GM21367 (cell line): ENCODE measurements at regions not wholly inside any gene's neighbourhood (a gene's known extent, or its start where the extent isn't known, plus 50 kb on each side); places are given as distances from the start of the nearest gene placed in this dataset.

Experiments used
- ATAC-seq: cut with Tn5 transposase; IDR thresholded peaks from one replicate; pipeline ENCODE4 v1.9.1; 2021; ENCODE audit not compliant: unreplicated experiment

- ATAC-seq, result no peak
These were observed 195.8 kb upstream of the KLF12 start for GRCh38 chr13:74329962-74330361.

- no peak for ATAC-seq
These were observed 190.9 kb upstream of the KLF12 start for GRCh38 chr13:74325106-74325505.

GRCh38 chr13:74324338-74324737 lies 190.1 kb upstream of the KLF12 start:
- no peak for ATAC-seq

GRCh38 chr13:74322562-74322961 lies 188.4 kb upstream of the KLF12 start:
- ATAC-seq, result no peak

- ATAC-seq, result no peak
These were observed 186.1 kb upstream of the KLF12 start for GRCh38 chr13:74320282-74320681.

GRCh38 chr13:74316547-74316946 lies 182.3 kb upstream of the KLF12 start:
- ATAC-seq, result no peak

- no peak for ATAC-seq
These were observed 172.3 kb upstream of the KLF12 start for GRCh38 chr13:74306496-74306895.

GRCh38 chr13:74305876-74306275 lies 171.7 kb upstream of the KLF12 start:
- ATAC-seq, result no peak

GRCh38 chr13:74301258-74301935 lies 167.2 kb upstream of the KLF12 start:
- no peak for ATAC-seq

- no peak for ATAC-seq
These were observed 166.0 kb upstream of the KLF12 start for GRCh38 chr13:74300162-74300561.

- ATAC-seq, result no peak
These were observed 165.5 kb upstream of the KLF12 start for GRCh38 chr13:74299721-74300120.

- ATAC-seq, result no peak
These were observed 164.7 kb upstream of the KLF12 start for GRCh38 chr13:74298923-74299322.

- peak; percentile 65 for ATAC-seq
These were observed 155.9 kb upstream of the KLF12 start for GRCh38 chr13:74289861-74290773.

GRCh38 chr13:74289107-74289506 lies 154.9 kb upstream of the KLF12 start:
- ATAC-seq, result no peak

- ATAC-seq, result no peak
These were observed 154.2 kb upstream of the KLF12 start for GRCh38 chr13:74288361-74288911.

GRCh38 chr13:74287724-74288169 lies 153.5 kb upstream of the KLF12 start:
- ATAC-seq, result peak; percentile 38

- ATAC-seq, result no peak
These were observed 146.7 kb upstream of the KLF12 start for GRCh38 chr13:74280795-74281490.

- ATAC-seq, result no peak
These were observed 146.0 kb upstream of the KLF12 start for GRCh38 chr13:74280093-74280794.

- ATAC-seq, result no peak
These were observed 144.7 kb upstream of the KLF12 start for GRCh38 chr13:74278901-74279300.

GRCh38 chr13:74274916-74275315 lies 140.7 kb upstream of the KLF12 start:
- ATAC-seq, result no peak

- ATAC-seq, result no peak
These were observed 139.4 kb upstream of the KLF12 start for GRCh38 chr13:74273581-74273980.
